ENCODE measurements at regions not wholly inside any gene's neighbourhood (a gene's known extent, or its start where the extent isn't known, plus 50 kb on each side); places are given as distances from the start of the nearest gene placed in this dataset.

- TF ChIP-seq POLR2AphosphoS5 (IDR thresholded peaks at IDR 0.05) = no peak
- no peak for TF ChIP-seq EZH2 (IDR thresholded peaks at IDR 0.05; ENCODE audit: borderline replicate concordance, insufficient read depth, low read length, poor library complexity, severe bottlenecking)
- TF ChIP-seq RAD21 (conservative IDR thresholded peaks at IDR 0.05) = no peak
- TF ChIP-seq SMC3 (conservative IDR thresholded peaks at IDR 0.05; ENCODE audit: poor library complexity) = no peak
- TF ChIP-seq CTCF (IDR thresholded peaks at IDR 0.05; ENCODE audit: poor library complexity, severe bottlenecking) = no peak
- TF ChIP-seq EP300 (conservative IDR thresholded peaks at IDR 0.05; ENCODE audit: poor library complexity, severe bottlenecking) = no peak
- no peak for TF ChIP-seq REST (IDR thresholded peaks at IDR 0.05; ENCODE audit: borderline replicate concordance)
- TF ChIP-seq TAF1 (IDR thresholded peaks at IDR 0.05; ENCODE audit: low read depth) = no peak
These were observed 243.5 kb downstream of the BCL11B start for GRCh38 chr14:99028521-99028920.

All from neural cell (in vitro differentiated cells).